Inflammatory macrophage treated with lipopolysaccharide for 1 hour (primary cell): ENCODE measurements at regions not wholly inside any gene's neighbourhood (a gene's known extent, or its start where the extent isn't known, plus 50 kb on each side); places are given as distances from the start of the nearest gene placed in this dataset.

Experiments used
- DNase-seq, 2 donors: peaks; one replicate each; pipeline ENCODE4 v3.0.0-alpha.2; 2020 to 2022

DNA sequence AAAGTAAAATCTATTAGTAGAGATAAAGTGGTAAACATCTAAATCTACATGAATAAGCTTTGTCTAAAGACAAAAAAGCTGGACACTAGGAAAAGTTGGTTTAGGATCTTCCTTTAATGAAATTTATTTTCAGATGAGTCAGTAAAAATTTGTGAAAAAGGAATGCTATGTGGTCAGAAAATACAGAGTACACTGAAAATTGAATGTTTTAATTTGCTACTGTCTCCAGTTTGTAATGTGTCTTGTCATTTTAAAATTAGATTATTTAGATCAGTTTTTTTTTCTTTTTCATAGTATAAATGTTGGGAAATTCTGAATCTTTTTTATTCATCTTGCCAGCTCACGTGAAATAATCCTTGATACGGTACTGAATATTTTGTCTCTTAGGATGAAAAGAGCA, 56.9 kb downstream of the SLITRK6 start:
- DNase-seq, result no peak

- DNase-seq, result no peak
Measured at GRCh38 chr13:85741017-85741416, 58.2 kb downstream of the SLITRK6 start.

DNA sequence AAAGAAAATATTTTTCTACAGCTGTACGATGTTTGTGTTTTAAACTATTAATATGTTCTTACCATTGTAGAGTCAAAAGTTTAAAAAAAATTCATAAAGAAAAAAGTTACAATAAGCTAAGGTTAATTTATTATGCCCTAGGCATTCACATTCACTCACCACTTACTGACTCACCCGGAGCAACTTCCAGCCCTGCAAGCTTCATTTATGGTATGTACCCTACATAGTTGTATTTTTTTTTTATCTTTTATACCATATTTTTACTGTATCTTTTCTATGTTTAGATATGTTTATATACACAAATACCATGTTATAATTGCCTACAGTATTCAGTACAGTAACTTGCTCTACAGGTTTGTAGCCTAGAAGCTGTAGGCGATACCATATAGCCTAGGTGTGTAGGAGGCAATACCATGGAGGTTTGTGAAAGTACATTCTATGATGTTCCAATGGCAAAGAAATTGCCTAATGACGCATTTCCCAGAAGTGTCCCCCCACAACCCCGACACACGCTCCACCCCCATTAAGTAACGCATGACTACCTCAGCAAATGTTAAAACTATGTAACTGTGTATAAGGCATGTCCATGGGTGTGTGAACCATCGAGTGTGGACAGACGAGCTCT, 60.4 kb downstream of the SLITRK6 start:
- no peak for DNase-seq

DNA sequence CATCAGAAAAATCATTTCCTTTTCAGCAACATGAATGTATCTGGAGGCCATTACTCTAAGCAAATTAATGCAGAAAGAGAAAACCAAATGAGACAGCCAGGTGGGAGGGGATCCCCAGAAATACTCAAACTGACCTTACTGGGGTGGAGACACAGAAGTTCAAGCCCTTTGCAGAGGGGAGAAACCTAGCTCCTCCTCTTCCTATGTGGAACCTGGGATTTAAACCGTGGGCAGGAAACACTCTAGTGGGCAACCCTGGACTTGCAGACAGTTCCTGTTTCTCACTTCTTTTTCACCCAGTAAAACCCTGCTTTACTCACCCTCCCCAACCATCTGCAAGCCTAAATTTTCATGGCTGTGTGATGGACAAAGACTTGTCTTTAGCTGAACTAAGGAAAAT, 61.3 kb downstream of the SLITRK6 start:
- DNase-seq, result no peak

- no peak for DNase-seq
Measured at GRCh38 chr13:85729296-85729695, 69.9 kb downstream of the SLITRK6 start.

DNA sequence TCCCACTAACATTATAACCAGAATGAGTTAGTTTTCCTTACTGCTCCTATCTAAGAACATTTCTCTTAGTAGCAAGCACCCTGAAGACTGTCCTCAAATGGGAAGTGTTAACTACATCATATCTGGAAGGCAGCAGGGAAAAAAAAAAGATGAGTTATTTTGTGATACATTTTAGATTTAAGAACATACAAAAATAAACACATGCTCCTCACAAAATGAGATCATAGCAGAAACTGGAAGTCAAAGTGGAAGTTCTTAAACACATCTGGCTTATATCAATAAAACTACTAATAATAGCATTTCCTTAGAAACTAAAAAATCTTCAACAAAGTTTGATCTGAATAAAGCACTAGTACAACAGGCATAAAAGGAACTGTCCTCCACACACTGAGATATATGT, 70.4 kb downstream of the SLITRK6 start:
- DNase-seq, result no peak

DNA sequence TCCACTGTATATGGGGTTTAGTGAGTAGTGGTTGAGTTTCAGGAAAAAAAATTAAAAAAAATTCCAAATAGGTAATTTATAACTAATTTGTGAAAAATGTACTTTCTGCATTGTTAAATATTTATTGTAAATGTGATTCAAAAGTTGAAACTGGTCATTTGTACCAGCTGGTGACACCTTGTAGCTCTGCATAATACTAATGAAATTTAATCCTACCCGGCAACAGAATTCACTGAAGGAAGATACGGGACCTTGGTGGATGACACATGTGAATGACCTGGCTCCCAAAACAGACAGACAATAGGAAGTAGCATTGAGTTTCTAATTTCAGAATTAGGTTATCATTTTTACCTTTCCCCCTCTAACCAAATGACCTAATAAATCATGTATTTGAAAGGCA, 73.8 kb downstream of the SLITRK6 start:
- no peak for DNase-seq

DNA sequence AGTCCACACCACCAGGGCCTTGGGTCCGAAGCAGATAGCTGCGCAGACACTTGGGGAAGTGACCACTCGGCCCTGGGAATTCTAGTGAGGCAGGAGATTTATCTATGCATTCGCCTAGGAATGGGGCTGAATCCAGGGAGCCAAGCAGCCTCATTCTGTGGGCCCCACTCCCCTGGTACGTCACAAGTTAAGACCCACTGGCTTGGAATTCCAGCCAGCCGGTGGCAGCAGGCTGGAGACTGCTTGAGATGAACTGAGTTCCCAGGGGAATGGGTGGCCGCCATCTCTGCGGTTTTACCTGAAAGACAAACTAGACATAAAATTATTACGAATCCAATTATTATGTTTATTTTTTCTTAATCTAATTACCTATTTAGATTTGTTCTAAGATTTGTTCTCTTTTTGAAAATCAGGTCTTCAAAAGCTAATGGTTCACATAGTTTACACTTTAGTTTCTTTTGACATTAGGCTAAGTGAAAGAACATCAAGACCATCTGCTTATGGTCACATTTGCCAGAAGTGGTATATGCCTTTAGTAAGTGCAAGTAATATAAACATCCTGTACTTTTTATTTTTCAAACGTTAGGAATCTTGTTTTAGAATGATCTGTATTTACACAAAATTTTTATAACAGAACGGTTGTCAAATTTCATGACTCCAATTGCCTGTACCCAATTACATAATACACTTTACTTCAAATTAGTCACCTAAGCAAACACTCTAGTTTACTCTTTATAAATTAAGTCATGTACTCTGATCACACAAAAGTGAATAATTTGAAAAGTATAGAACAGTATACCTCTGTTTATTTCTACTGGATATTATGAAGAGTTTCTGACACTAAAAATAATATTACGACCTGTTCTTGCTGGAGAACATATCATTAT, 74.4 kb downstream of the SLITRK6 start:
- no peak for DNase-seq

DNA sequence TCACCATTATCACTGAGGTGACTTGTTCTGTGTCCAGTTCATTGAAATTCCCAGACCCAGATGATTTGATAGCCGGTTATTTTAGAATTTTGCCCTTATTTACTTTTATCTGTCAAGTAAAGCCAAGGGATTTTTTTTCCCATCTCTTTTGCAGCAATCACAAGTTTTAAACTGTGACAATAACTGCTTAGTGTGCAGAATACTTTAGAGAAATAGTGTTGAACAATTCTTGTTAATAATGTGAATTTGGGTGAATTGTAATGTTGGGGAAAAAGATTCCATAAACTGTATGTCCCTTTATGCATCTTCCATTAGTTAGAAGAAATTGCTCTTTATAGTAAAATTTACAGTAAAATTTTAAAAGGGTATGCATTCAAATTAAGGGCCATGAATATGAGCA, 79.5 kb downstream of the SLITRK6 start:
- no peak for DNase-seq

- DNase-seq, result no peak
Measured at GRCh38 chr13:85717921-85718320, 81.3 kb downstream of the SLITRK6 start.

GRCh38 chr13:85710545-85710944, 88.7 kb downstream of the SLITRK6 start:
- DNase-seq, result no peak

- no peak for DNase-seq
Measured at GRCh38 chr13:85709721-85710120, 89.5 kb downstream of the SLITRK6 start.

GRCh38 chr13:85709072-85709471, 90.1 kb downstream of the SLITRK6 start:
- no peak for DNase-seq

- no peak for DNase-seq
Measured at GRCh38 chr13:85700906-85701305, 98.3 kb downstream of the SLITRK6 start.

DNA sequence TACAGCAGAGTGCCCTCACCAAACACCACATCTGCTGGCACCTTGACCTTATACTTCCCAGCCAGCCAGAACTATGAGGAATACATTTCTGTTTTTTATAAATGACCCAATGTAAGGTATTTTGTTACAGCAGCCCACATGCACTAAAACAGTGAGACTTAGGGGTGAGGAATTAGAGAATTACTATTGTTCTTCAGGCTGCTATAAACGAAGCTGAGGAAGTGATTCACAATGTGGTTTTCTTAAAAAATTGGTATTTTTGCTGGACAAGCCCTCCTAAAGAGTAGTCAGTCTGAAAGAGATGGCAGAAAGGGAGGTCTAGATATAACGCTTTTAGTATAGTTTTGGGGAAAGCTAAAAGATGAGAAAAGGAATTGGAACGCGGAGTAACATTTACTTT, 101.0 kb downstream of the SLITRK6 start:
- no peak for DNase-seq

- DNase-seq, result no peak
Measured at GRCh38 chr13:85694992-85695391, 104.2 kb downstream of the SLITRK6 start.

DNA sequence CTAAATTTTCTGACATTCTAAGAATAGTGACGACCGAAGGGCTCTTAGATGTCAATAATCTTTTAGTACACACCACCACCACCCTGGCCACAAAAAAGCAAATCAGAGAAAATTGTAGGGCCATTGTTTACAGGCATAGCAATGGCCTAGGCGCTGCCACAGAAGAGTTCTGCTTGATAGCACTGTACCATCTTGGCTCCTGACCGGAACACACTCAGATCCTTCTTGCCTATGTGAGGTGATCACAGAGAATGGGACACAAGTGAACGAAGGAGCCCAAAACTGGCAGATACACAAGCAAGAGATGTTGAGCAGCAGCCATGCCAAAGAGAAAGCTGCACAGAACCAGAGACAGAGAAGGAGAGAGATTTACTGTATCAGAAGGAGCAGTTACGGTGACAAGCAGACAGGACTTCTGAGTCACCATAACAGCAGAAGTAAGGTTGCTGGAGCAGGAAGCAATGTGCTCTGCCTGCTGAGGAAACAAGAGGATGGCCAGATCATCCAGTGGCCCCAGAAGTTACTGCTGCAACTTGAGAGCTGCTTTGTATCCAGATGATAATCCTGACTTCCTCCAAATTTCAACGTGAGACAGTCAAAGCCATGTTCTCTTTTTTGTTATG, 105.2 kb downstream of the SLITRK6 start:
- DNase-seq, result no peak

GRCh38 chr13:85690368-85690767, 108.9 kb downstream of the SLITRK6 start:
- DNase-seq, result no peak

GRCh38 chr13:85685436-85685835, 113.8 kb downstream of the SLITRK6 start:
- DNase-seq, result no peak

- DNase-seq, result no peak
Measured at GRCh38 chr13:85675151-85675907, 123.9 kb downstream of the SLITRK6 start.

- no peak for DNase-seq
Measured at GRCh38 chr13:85671336-85671735, 127.9 kb downstream of the SLITRK6 start.

DNA sequence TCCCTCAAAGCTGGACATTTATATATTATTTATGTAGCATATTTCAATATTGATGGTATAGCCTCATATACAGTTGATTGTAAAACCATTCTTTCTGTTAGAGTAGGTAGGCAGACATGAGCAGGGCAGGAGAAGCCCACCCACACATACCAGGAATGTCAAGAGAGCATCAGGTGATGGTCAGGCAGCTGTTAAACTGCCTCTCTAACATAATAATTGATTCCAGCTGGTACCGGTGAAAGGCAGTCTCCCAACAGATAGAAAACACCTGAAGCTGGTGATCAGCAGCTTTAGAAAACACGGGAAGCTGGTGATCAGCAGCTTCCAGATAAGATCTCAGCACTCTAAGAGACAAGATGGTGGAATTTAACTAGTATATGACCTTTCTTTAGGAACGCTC, 132.9 kb downstream of the SLITRK6 start:
- DNase-seq, result no peak

DNA sequence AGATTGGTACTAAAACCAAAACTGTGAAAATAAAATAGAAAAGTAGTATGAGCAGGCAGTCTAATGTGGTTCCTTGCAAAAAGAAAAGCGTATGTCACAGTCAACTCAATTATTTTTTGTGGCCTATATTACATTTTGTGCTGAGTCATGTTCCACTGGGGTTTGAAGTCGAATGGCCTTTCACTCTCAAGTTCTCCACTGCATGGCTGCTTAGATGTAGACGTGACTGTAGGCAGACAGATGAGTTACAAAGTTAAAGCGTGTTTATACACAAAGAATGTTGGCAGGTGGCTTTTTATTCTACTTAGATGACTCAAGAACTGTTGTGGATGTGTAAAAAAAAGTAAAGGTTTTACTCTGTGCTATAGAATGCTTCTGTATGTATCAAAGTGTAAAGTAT, 133.9 kb downstream of the SLITRK6 start:
- DNase-seq, result no peak
